ENCODE measurements at regions not wholly inside any gene's neighbourhood (a gene's known extent, or its start where the extent isn't known, plus 50 kb on each side); places are given as distances from the start of the nearest gene placed in this dataset.

GRCh38 chr1:25043228-25043580 lies 113.1 kb upstream of the RUNX3 start:
- TF ChIP-seq CTCF (IDR thresholded peaks at IDR 0.05 in 4 of 5, conservative IDR thresholded peaks at IDR 0.05 in 1 of 5) (no peak), POLR2A (IDR thresholded peaks at IDR 0.05) (no peak)
